H9 (cell line): ENCODE measurements at regions not wholly inside any gene's neighbourhood (a gene's known extent, or its start where the extent isn't known, plus 50 kb on each side); places are given as distances from the start of the nearest gene placed in this dataset.
A peak's percentile ranks its signal among the peaks of the same experiment; 100 is the strongest.

ENCODE experiments used
- DNase-seq: peaks from one replicate; pipeline ENCODE4 v3.0.0-alpha.2; 2017
- H2AFZ ChIP-seq: one replicate; pipeline ENCODE4 v1.6.1; 2013; ENCODE audit warnings: mild to moderate bottlenecking, low read length, control low read depth, moderate library complexity
- H2AK5ac ChIP-seq: 2 replicates; pipeline ENCODE4 v1.6.1; 2013; ENCODE audit warnings: low read length, control low read depth, mixed read lengths; ENCODE audit not compliant: insufficient read length
- H2BK120ac ChIP-seq: one replicate; pipeline ENCODE4 v1.6.1; 2013; ENCODE audit warnings: low read depth, mild to moderate bottlenecking, low read length, control low read depth, inconsistent platforms; ENCODE audit not compliant: poor library complexity, severe bottlenecking
- H2BK12ac ChIP-seq: 2 replicates; pipeline ENCODE4 v1.6.1; 2013; ENCODE audit warnings: low read length, control low read depth, mixed read lengths, low read depth; ENCODE audit not compliant: insufficient read length
- H2BK15ac ChIP-seq: 2 replicates; pipeline ENCODE4 v1.6.1; 2013; ENCODE audit warnings: low read depth, low read length, control low read depth
- H2BK20ac ChIP-seq: one replicate; pipeline ENCODE4 v1.6.1; 2013; ENCODE audit warnings: low read depth, mild to moderate bottlenecking, low read length, control low read depth, inconsistent platforms; ENCODE audit not compliant: poor library complexity, severe bottlenecking
- H2BK5ac ChIP-seq: 2 replicates; pipeline ENCODE4 v1.6.1; 2013; ENCODE audit warnings: low read length, control low read depth, mixed read lengths; ENCODE audit not compliant: insufficient read length
- H3K14ac ChIP-seq: 2 replicates; pipeline ENCODE4 v1.6.1; 2013; ENCODE audit warnings: low read length, control low read depth; ENCODE audit not compliant: insufficient read depth
- H3K18ac ChIP-seq: 2 replicates; pipeline ENCODE4 v1.6.1; 2013; ENCODE audit warnings: low read depth, mild to moderate bottlenecking, mixed read lengths, low read length, control low read depth; ENCODE audit not compliant: insufficient read length
- H3K23ac ChIP-seq: 2 replicates; pipeline ENCODE4 v1.6.1; 2013; ENCODE audit warnings: low read length, control low read depth, mixed read lengths, low read depth; ENCODE audit not compliant: insufficient read length
- H3K23me2 ChIP-seq: 2 replicates; pipeline ENCODE4 v1.6.1; 2013; ENCODE audit warnings: low read depth, mild to moderate bottlenecking, mixed read lengths, low read length, control low read depth; ENCODE audit not compliant: insufficient read length, poor library complexity, severe bottlenecking
- H3K27ac ChIP-seq: 2 replicates; pipeline ENCODE4 v1.5.1; 2013; ENCODE audit warnings: low read length, control low read depth, mixed read lengths, low read depth; ENCODE audit not compliant: insufficient read length
- H3K27me3 ChIP-seq: 2 replicates; pipeline ENCODE4 v1.6.1; 2013; ENCODE audit warnings: low read length, control low read depth, inconsistent platforms; ENCODE audit not compliant: insufficient read depth
- H3K4ac ChIP-seq: 2 replicates; pipeline ENCODE4 v1.6.1; 2013; ENCODE audit warnings: low read depth, mild to moderate bottlenecking, control low read depth, inconsistent platforms, low read length, moderate library complexity
- H3K4me1 ChIP-seq: 2 replicates; pipeline ENCODE4 v1.6.1; 2013; ENCODE audit warnings: low read length, control low read depth, inconsistent platforms; ENCODE audit not compliant: insufficient read depth
- H3K4me2 ChIP-seq: 2 replicates; pipeline ENCODE4 v1.6.1; 2013; ENCODE audit warnings: low read length, control low read depth, mixed read lengths; ENCODE audit not compliant: insufficient read length, insufficient read depth
- H3K56ac ChIP-seq: 2 replicates; pipeline ENCODE4 v1.6.1; 2013; ENCODE audit warnings: low read depth, mild to moderate bottlenecking, mixed read lengths, low read length, control low read depth; ENCODE audit not compliant: insufficient read length
- H3K79me1 ChIP-seq: 2 replicates; pipeline ENCODE4 v1.6.1; 2013; ENCODE audit warnings: low read depth, mild to moderate bottlenecking, moderate library complexity, low read length, control low read depth, inconsistent platforms; ENCODE audit not compliant: insufficient read depth, poor library complexity, severe bottlenecking
- H3K79me2 ChIP-seq: 2 replicates; pipeline ENCODE4 v1.6.1; 2013; ENCODE audit warnings: low read length, control low read depth, inconsistent platforms; ENCODE audit not compliant: insufficient read depth
- H3K9ac ChIP-seq: 2 replicates; pipeline ENCODE4 v1.6.1; 2013; ENCODE audit warnings: low read length, control low read depth, mixed read lengths; ENCODE audit not compliant: insufficient read length; ENCODE audit errors: extremely low read depth
- H3K9me3 ChIP-seq: one replicate; pipeline ENCODE4 v1.6.1; 2013; ENCODE audit warnings: low read depth, low read length, inconsistent platforms; ENCODE audit not compliant: control insufficient read depth
- H3T11ph ChIP-seq: one replicate; pipeline ENCODE4 v1.6.1; 2013; ENCODE audit warnings: mild to moderate bottlenecking, low read length, control low read depth, inconsistent platforms
- H4K20me1 ChIP-seq: one replicate; pipeline ENCODE4 v1.6.1; 2013; ENCODE audit not compliant: control insufficient read depth, insufficient read length, insufficient read depth
- H4K5ac ChIP-seq: 2 replicates; pipeline ENCODE4 v1.6.1; 2013; ENCODE audit warnings: low read depth, mild to moderate bottlenecking, mixed read lengths, low read length, control low read depth; ENCODE audit not compliant: insufficient read length
- H4K8ac ChIP-seq: replicated peaks from 2 replicates; pipeline ENCODE4 v1.6.1; 2013; ENCODE audit warnings: low read length, control low read depth, mixed read lengths, low read depth; ENCODE audit not compliant: insufficient read length
- H4K91ac ChIP-seq: 2 replicates; pipeline ENCODE4 v1.6.1; 2013; ENCODE audit warnings: low read depth, mild to moderate bottlenecking, moderate library complexity, mixed read lengths, low read length, control low read depth; ENCODE audit not compliant: insufficient read length
- H3K27ac Mint-ChIP-seq, 3 experiments: 2 replicates in 2 of 3; 3 replicates in 1 of 3; pipeline ENCODE4 v1.8.0; 2020 to 2021; ENCODE audit warnings: mixed read lengths in 3 of 3, mild to moderate bottlenecking in 1 of 3, moderate library complexity in 1 of 3
- H3K27me3 Mint-ChIP-seq: 2 replicates; pipeline ENCODE4 v1.8.0; 2021; ENCODE audit warnings: low read depth, mild to moderate bottlenecking, moderate library complexity, mixed read lengths
- H3K36me3 Mint-ChIP-seq, 3 experiments: 2 replicates in 2 of 3; 3 replicates in 1 of 3; pipeline ENCODE4 v1.8.0; 2020 to 2021; ENCODE audit warnings: low read depth in 3 of 3, mixed read lengths in 3 of 3; ENCODE audit not compliant: insufficient read depth in 1 of 3
- H3K4me1 Mint-ChIP-seq, 2 experiments: 2 replicates each; pipeline ENCODE4 v1.8.0; 2020; ENCODE audit warnings: mixed read lengths in 2 of 2
- H3K4me3 Mint-ChIP-seq, 2 experiments: 2 replicates in 1 of 2; 3 replicates in 1 of 2; pipeline ENCODE4 v1.8.0; 2020 to 2021; ENCODE audit warnings: mild to moderate bottlenecking in 2 of 2, mixed read lengths in 2 of 2, moderate library complexity in 1 of 2
- H3K9me3 Mint-ChIP-seq, 2 experiments: 2 replicates in 1 of 2; 3 replicates in 1 of 2; pipeline ENCODE4 v1.8.0; 2020; ENCODE audit warnings: mild to moderate bottlenecking in 2 of 2, mixed read lengths in 2 of 2, moderate library complexity in 1 of 2
- TF ChIP-seq, protein P1 (sequence below): fragments of 200-600 bp; sonication (generic); conservative IDR thresholded peaks from 3 replicates; pipeline ENCODE4 v1.8.0; 2021; ENCODE audit warnings: antibody characterized with exemption, mild to moderate bottlenecking

DNA sequence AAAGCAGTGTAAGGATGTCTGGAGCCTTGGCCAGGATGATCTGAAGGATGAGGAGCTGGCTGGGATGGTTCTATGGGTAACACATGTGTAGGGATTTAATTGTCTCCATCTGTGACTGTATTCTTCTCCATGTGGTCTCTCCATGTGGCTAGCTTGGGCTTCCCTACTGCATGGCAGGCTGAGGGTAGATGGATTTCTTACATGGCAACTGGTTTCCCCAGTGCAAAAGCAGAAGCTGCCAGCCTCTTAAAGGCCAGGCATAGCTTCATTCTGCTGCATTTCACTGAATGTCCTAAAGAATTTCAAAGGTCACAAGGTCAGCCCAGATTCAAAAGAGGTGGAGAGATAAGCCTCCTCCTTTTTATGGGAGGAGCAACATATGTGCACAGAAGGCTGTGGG lies 61.7 kb downstream of the XCL2 start:
- H3K9me3 Mint-ChIP-seq = 0 out of 5 replicates have a peak, but pooled peaks cover 0 to 2% of the 10 kb centered on the region in 2 experiments
- no peak for DNase-seq

More for the DNA sequence above, 61.7 kb downstream of the XCL2 start:
- H2AK5ac ChIP-seq = no peak overlapping the region
- no peak overlapping the region for H4K8ac ChIP-seq
- H2BK15ac ChIP-seq = no peak overlapping the region
- no peak overlapping the region for H3K4me2 ChIP-seq
- Mint-ChIP-seq H3K36me3 (no peaks in the 10 kb centered on the region), H3K27me3 (no peaks in the 10 kb centered on the region), H3K4me3 (peak overlapping the region in 1 of 2 experiments; percentile 38; a peak in 1 of 5 replicates), H3K4me1 (peaks cover 17% of the 10 kb centered on the region in 2 experiments), H3K27ac (peak overlapping the region in 1 of 3 experiments; percentile 89; a peak in 3 of 7 replicates)
- H3K79me1 ChIP-seq = no peaks in the 10 kb centered on the region
- no peaks in the 10 kb centered on the region for H3K27me3 ChIP-seq
- no peak overlapping the region for H4K5ac ChIP-seq
- TF ChIP-seq, protein P1, sequence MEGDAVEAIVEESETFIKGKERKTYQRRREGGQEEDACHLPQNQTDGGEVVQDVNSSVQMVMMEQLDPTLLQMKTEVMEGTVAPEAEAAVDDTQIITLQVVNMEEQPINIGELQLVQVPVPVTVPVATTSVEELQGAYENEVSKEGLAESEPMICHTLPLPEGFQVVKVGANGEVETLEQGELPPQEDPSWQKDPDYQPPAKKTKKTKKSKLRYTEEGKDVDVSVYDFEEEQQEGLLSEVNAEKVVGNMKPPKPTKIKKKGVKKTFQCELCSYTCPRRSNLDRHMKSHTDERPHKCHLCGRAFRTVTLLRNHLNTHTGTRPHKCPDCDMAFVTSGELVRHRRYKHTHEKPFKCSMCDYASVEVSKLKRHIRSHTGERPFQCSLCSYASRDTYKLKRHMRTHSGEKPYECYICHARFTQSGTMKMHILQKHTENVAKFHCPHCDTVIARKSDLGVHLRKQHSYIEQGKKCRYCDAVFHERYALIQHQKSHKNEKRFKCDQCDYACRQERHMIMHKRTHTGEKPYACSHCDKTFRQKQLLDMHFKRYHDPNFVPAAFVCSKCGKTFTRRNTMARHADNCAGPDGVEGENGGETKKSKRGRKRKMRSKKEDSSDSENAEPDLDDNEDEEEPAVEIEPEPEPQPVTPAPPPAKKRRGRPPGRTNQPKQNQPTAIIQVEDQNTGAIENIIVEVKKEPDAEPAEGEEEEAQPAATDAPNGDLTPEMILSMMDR = no peak
- H3T11ph ChIP-seq = no peak overlapping the region
- H3K23ac ChIP-seq = no peak overlapping the region
- H3K56ac ChIP-seq = no peak overlapping the region
- no peak overlapping the region for H2BK12ac ChIP-seq
- peak overlapping the region; percentile 46 for H3K27ac ChIP-seq
- H4K91ac ChIP-seq = no peak overlapping the region
- no peak overlapping the region for H2BK5ac ChIP-seq
- H2BK20ac ChIP-seq = no peak overlapping the region
- no peaks in the 10 kb centered on the region for H3K23me2 ChIP-seq
- H3K9ac ChIP-seq = no peak overlapping the region
- no peak overlapping the region for H3K18ac ChIP-seq
- H3K4me1 ChIP-seq = peaks cover 11% of the 10 kb centered on the region
- no peak overlapping the region for H3K4ac ChIP-seq
- H2AFZ ChIP-seq = no peak overlapping the region
- H2BK120ac ChIP-seq = no peak overlapping the region
- H3K79me2 ChIP-seq = no peaks in the 10 kb centered on the region; the same call in 1 of the 2 replicates
- no peaks in the 10 kb centered on the region for H3K9me3 ChIP-seq
- H3K14ac ChIP-seq = peak overlapping the region; percentile 55; the same call in 1 of the 2 replicates
- no peaks in the 10 kb centered on the region for H4K20me1 ChIP-seq
